Stimulated activated CD8-positive, alpha-beta memory T cell treated with anti-CD3 and anti-CD28 coated beads, Interleukin-12 subunit alpha, Interleukin-12 subunit beta, amount 100 ng/mL, for 1 hour (primary cell): ENCODE measurements at regions not wholly inside any gene's neighbourhood (a gene's known extent, or its start where the extent isn't known, plus 50 kb on each side); places are given as distances from the start of the nearest gene placed in this dataset.
"Not testable (repeated sequence)": the region's sequence is repeated elsewhere in the genome, so short reads cannot be mapped to it uniquely, and the experiment has no call there.

Experiments used
- DNase-seq: peaks from one replicate; pipeline ENCODE4 v3.0.0-alpha.2; 2020; ENCODE audit warnings: low read depth

- DNase-seq, result no peak
These were observed 186.1 kb downstream of the INHBB start for GRCh38 chr2:120531863-120532600.

DNA sequence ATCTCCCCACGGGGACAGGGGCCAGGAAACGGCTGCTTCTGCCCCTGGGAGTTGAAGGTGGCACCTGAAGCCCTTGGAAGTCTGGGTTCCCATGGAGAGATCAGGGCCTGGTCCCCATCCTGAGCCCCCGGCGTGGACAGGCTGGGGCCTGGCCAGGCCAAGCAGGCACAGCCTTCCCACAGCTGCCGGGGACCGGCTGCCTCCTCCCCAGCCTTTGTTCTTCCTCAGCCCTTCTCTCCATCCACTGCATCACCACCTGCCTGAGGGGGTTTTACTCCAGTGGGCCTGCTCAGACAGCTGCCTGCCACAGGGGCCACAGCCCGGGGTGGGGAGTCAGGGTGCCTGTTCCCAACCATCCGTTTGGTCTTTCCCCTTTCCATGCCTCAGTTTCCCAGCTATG, 187.7 kb downstream of the INHBB start:
- no peak for DNase-seq

- no peak for DNase-seq
These were observed 188.5 kb downstream of the INHBB start for GRCh38 chr2:120534457-120534856.

GRCh38 chr2:120535081-120535480, 189.1 kb downstream of the INHBB start:
- no peak for DNase-seq

- DNase-seq, result no peak
These were observed 190.2 kb downstream of the INHBB start for GRCh38 chr2:120536141-120536540.

DNA sequence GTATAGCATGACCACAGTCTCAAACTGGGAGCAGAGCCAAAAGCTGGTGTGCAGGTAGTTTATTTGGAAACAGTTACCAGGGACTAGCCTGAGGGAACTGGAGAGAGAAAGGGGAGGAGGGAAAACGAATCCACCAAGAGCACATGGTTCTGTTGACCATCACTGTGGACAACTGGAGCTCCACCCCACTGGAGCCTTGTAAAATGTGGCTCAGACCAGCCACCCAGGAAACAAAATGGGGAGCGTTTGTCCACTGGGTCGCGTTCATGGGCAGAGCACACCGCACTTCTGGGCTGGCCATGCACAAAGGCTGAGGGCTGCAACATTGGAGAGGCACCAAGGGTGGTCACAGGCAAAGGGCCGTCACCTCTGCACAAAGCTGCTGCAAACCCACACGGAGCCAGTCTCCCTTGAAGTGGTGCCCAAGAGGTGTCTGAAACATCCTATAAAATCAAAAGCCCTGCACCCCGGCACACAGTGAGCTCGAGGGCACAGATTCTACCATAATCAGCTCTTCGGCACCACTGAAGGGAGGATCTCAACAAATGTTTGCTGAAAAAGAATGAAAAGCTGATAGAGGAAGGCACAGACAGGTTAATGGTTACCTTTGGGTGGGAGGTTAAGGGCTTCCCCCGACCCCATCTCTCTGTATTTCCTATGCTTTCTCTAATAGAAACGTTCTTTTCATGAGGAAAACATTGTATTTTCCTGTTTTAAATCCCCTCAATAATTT, 192.9 kb downstream of the INHBB start:
- no peak for DNase-seq

DNA sequence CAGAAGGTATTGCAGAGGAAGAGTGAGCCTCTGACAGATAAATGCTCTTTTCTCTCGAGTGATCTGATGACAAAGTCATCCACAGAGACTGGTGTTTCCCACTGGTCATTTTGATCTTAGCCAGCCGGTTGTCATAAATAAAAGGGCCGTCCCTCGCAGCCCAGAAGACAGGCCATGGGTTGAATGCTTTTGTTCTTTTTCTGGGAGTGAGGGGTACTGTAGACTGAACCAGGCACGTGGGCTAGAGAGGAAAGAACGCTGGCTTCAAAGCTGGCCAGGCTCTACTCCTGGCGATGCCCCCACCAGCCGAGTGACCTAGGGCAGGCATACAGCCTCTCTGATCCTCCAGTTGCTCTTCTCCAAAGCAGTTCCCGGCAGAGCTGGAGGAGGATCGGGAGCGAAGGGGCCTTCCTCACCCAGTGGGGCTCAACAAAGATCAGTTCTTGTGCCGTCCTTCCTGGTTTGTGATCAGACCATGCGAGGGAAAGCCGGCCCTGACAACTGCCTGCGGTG, 193.5 kb downstream of the INHBB start:
- no peak for DNase-seq

GRCh38 chr2:120539937-120540718, 194.2 kb downstream of the INHBB start:
- DNase-seq, result no peak

- no peak for DNase-seq
These were observed 194.7 kb upstream of the GLI2 start for GRCh38 chr2:120540719-120541552.

DNA sequence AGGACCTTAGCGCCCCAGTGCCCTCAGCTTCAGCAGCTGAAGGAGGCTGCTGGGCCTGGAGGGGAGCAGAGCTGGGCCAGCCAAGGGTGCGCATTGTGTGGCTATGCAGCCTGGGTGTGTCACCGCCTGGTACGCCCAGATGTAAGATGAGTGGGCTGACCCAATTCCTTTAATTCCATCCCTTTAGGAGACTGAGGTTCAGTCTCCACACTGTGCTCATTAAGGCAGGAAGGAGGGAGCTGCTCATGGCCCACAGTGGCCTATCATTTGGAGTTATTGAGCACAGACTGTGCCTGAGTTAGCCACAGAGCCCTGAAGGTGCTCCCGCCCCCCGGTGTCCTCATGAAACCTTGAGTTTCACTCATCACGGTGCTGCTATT, 194.1 kb upstream of the GLI2 start:
- DNase-seq, result no peak

DNA sequence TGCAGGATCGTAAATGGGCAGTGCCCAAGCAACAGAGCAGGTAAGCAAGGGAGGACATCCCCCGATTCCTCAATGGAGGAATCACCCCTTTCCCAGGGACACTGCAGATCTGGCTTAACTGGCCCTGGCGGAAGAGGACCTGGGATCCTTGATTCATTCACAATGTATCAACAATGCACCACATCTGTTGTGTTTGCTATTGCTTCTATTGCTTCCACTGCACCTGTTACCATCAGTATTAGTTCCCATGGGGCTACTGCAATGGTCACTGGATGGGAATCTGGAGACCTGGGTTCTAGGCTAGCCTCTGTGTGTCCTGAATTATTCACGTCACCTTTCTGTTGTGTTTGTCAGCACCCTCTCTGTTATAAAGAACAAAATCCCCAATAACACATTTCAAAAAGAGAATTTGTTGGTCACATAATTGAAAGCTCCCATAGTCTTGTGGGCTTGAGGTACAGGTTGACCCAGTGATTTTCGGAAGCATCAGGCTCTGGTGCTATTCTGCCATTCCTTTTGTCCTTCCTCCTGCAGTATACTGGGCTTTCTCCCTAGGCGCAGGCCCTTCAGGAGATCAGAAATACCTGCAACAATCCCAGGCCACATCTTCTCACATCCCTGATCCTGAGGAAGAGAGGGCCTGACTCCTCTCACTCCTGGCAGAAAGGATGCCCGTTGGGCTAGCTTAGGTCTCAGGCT, 193.5 kb upstream of the GLI2 start:
- no peak for DNase-seq

GRCh38 chr2:120542911-120543527, 192.6 kb upstream of the GLI2 start:
- no peak for DNase-seq

- DNase-seq, result no peak
These were observed 191.8 kb upstream of the GLI2 start for GRCh38 chr2:120543899-120544298.

- no peak for DNase-seq
These were observed 191.1 kb upstream of the GLI2 start for GRCh38 chr2:120544522-120544921.

DNA sequence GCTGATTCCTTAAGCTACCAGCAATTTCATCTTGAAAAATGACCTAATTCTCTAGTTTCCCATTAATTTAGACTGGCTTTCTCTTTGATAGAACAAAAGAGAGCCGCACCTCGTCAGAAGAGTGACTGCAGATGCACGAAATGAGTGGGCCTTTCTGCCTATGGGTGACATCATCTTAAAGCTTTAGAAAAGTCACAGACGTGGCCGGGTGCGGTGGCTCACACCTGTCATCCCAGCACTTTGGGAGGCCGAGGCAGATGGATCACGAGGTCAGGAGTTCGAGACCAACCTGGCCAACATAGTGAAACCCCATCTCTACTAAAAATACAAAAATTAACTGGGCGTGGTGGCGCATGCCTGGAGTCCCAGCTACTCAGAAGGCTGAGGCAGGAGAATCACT, 190.7 kb upstream of the GLI2 start:
- DNase-seq, result not testable (repeated sequence)

DNA sequence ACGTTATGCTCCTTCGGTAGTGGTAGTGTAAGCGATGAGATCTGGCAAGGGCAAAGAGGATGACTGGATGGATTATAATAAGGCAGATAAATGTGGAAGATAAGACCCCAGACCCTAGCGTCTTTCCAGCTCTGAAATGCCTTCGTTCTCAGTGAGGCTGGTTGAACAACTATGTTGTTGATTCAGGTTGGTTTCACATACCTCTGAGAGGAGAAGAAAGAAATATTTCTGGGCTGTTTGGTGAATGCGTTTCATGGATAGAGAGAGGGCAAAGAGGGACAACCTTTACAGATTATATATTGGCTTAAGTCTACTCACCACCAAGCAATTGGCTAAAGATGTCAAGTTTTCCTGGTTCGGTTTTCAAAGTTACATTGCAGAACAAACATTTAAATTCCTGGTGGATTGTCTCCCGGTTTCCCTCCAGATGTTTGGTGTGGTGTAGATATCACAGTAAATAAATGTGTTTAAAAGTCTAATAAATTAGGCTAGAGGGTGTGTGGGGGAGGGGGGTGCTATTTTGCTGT, 190.1 kb upstream of the GLI2 start:
- DNase-seq, result no peak

DNA sequence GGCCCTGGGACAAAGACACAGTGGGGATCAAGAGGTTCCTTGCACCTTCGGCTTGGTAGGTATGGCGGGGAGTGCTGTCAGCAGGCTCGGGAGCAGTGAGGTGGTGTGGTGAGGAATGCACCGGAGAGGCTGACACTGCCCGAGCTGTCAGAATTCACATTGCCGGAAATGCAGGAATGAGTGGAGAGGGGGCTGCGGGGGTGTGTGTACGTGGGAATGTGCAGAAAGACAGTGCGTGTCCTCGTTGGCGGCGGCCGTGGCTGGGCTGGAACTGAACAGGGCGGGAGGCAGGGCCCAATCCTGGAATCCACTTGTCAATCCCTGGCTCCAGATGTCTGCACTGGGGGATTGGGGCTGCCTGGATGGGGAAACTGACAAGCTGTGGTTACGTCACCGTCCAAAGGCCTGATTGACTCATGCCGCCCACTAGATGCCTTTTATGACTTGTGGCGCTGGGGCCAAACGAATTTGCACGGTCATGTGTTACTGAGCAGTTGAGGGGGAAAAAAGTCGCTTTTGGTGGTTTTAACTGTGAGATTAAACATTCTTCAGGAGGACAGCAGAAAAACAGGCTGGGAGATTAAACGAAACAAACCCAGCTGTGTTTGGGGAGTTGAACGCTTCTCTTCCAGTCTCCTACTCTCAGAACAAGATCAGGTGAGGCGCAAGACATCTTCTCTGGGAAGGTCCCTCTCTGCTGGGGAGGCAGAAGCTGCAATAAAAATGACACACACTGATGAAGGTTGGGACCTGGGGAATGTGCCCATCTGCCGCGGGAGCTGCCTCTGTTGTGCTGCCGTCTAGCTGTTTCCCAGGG, 189.4 kb upstream of the GLI2 start:
- DNase-seq, result no peak

GRCh38 chr2:120546865-120547390, 188.7 kb upstream of the GLI2 start:
- no peak for DNase-seq

GRCh38 chr2:120547662-120548061, 188.0 kb upstream of the GLI2 start:
- DNase-seq, result no peak
